Vagina (tissue), 2 donors: ENCODE measurements at regions not wholly inside any gene's neighbourhood (a gene's known extent, or its start where the extent isn't known, plus 50 kb on each side); places are given as distances from the start of the nearest gene placed in this dataset.

Experiments
- POLR2AphosphoS5 ChIP-seq, 2 donors: sonication (generic); formaldehyde crosslinking; IDR thresholded peaks; one replicate each; pipeline ENCODE4 v1.9.0; 2017; ENCODE audit warnings: antibody characterized with exemption in 2 of 2, mild to moderate bottlenecking in 2 of 2, low read depth in 1 of 2; ENCODE audit not compliant: insufficient read depth in 1 of 2
- TF ChIP-seq, protein P1 (sequence below), 3 experiments: fragments of 450-650 bp in 2 of 3; fragments of 200-600 bp in 1 of 3; sonication (generic) in 1 of 3; IDR thresholded peaks; one replicate each; pipeline ENCODE4 v1.5.1; 2017 to 2019; ENCODE audit warnings: antibody characterized with exemption in 3 of 3, mild to moderate bottlenecking in 2 of 3, moderate library complexity in 2 of 3

DNA sequence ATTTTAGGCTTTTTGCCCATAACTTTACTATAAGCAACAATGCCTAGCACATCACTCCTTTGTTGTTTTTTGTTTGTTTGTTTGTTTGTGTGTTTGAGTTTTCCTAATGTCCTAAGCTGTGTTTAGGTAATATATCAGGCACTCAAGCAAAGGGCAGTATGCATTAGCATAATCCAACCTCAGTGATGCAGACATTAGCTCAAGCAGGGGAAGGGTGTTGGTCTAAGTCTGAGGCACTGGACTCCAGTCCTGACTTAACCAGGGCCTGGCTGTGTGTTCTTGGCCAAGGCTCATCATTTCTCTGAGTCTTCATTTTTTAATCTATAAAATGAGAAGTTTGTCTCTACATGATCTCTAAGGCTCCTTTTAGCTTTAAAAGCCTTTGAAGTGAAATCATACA lies 65.9 kb upstream of the RFC3 start:
- TF ChIP-seq, protein P1, sequence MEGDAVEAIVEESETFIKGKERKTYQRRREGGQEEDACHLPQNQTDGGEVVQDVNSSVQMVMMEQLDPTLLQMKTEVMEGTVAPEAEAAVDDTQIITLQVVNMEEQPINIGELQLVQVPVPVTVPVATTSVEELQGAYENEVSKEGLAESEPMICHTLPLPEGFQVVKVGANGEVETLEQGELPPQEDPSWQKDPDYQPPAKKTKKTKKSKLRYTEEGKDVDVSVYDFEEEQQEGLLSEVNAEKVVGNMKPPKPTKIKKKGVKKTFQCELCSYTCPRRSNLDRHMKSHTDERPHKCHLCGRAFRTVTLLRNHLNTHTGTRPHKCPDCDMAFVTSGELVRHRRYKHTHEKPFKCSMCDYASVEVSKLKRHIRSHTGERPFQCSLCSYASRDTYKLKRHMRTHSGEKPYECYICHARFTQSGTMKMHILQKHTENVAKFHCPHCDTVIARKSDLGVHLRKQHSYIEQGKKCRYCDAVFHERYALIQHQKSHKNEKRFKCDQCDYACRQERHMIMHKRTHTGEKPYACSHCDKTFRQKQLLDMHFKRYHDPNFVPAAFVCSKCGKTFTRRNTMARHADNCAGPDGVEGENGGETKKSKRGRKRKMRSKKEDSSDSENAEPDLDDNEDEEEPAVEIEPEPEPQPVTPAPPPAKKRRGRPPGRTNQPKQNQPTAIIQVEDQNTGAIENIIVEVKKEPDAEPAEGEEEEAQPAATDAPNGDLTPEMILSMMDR (IDR thresholded peaks at IDR 0.05), result no peak
- no peak for TF ChIP-seq POLR2AphosphoS5 (IDR thresholded peaks at IDR 0.05; ENCODE audit: insufficient read depth in 1 of 2, low read depth in 1 of 2)
